HFFc6 (cell line): ENCODE measurements at regions not wholly inside any gene's neighbourhood (a gene's known extent, or its start where the extent isn't known, plus 50 kb on each side); places are given as distances from the start of the nearest gene placed in this dataset.

Experiments
- DNase-seq: peaks from one replicate; pipeline ENCODE4 v3.0.0-alpha.2; 2018
- H3K27ac Mint-ChIP-seq: 2 replicates; pipeline ENCODE4 v1.8.0; 2020; ENCODE audit warnings: mild to moderate bottlenecking, mixed read lengths
- H3K27me3 Mint-ChIP-seq: 2 replicates; pipeline ENCODE4 v1.8.0; 2021; ENCODE audit warnings: mild to moderate bottlenecking, moderate library complexity, mixed read lengths; ENCODE audit not compliant: insufficient read depth
- H3K36me3 Mint-ChIP-seq: 2 replicates; pipeline ENCODE4 v1.8.0; 2021; ENCODE audit warnings: low read depth, mixed read lengths
- H3K4me1 Mint-ChIP-seq: 2 replicates; pipeline ENCODE4 v1.8.0; 2020; ENCODE audit warnings: low read depth, mixed read lengths
- H3K4me3 Mint-ChIP-seq: 2 replicates; pipeline ENCODE4 v1.8.0; 2020; ENCODE audit warnings: mild to moderate bottlenecking, moderate library complexity, mixed read lengths
- H3K9me3 Mint-ChIP-seq: 2 replicates; pipeline ENCODE4 v1.8.0; 2020; ENCODE audit warnings: mild to moderate bottlenecking, mixed read lengths
- TF ChIP-seq, protein P1 (sequence below): fragments of 200-600 bp; sonication (generic); IDR thresholded peaks from 2 replicates; pipeline ENCODE4 v1.5.0; 2021; ENCODE audit warnings: antibody characterized with exemption, mild to moderate bottlenecking

DNA sequence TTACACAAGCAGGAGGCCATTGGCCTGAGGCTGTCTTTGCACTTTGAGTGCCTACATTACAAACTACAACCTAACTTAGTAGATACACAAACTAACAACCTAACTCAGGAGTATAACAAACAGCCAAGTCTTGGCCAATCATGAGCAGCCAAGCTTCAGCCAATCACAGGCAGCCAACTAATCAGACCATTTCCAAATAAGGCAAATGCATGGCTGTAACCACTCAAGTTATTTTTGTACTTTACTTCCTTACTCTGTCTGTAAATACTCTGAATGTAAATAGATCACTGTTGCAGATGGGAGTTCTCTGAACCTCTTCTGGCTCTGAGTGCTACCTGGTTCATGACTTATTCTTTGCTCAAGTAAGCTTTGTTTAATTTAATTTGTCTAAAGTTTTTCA, 748.1 kb upstream of the SGCG start:
- DNase-seq, result no peak
- Mint-ChIP-seq H3K27ac (no peak overlapping the region), H3K27me3 (no peaks in the 10 kb centered on the region), H3K4me1 (no peaks in the 10 kb centered on the region), H3K4me3 (no peak overlapping the region), H3K36me3 (no peaks in the 10 kb centered on the region), H3K9me3 (peaks cover 24% of the 10 kb centered on the region)
- TF ChIP-seq, protein P1, sequence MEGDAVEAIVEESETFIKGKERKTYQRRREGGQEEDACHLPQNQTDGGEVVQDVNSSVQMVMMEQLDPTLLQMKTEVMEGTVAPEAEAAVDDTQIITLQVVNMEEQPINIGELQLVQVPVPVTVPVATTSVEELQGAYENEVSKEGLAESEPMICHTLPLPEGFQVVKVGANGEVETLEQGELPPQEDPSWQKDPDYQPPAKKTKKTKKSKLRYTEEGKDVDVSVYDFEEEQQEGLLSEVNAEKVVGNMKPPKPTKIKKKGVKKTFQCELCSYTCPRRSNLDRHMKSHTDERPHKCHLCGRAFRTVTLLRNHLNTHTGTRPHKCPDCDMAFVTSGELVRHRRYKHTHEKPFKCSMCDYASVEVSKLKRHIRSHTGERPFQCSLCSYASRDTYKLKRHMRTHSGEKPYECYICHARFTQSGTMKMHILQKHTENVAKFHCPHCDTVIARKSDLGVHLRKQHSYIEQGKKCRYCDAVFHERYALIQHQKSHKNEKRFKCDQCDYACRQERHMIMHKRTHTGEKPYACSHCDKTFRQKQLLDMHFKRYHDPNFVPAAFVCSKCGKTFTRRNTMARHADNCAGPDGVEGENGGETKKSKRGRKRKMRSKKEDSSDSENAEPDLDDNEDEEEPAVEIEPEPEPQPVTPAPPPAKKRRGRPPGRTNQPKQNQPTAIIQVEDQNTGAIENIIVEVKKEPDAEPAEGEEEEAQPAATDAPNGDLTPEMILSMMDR, result no peak

DNA sequence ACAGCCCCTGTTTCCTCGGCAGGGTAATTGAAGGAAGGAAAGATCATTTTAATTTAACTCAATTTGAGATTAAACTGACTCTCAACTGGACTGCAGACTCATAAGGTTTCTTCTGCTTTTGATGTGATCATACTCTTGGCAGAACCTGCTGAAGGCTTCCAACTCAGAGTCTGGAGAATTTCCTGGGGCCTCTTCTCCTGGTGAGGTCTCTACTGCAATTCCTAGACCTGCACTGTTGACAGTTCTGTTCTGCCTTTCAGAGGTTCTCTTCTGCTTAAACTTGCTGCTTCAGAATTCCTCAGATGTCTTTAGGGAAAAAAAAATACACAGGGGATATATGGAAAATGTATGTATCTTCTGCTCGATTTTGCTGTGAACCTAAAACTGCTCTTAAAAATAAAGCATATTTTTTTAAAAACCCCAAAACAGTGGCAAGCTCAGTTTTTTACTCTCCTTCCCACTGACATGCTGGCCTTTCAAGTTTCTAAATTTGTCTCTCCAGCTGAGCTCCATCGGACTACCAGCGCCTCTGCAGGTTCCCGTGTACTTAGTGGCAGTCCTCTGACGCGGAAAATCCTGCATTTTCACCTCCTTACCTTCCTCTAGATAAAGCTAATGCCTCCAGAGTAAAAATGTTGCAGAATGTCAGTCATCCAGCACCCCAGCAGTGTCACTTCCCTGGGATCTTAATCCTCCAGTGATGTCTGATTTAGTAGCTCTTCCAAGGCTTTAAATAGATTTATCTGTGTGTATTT, 733.5 kb upstream of the SGCG start:
- Mint-ChIP-seq H3K36me3 (0 out of 2 replicates have a peak, but pooled peaks cover 5% of the 10 kb centered on the region), H3K27me3 (no peaks in the 10 kb centered on the region; the same call in 1 of the 2 replicates), H3K9me3 (peaks cover 49% of the 10 kb centered on the region), H3K4me3 (no peak overlapping the region), H3K4me1 (no peaks in the 10 kb centered on the region), H3K27ac (no peak overlapping the region)
- no peak for DNase-seq
- TF ChIP-seq, protein P1, result no peak

DNA sequence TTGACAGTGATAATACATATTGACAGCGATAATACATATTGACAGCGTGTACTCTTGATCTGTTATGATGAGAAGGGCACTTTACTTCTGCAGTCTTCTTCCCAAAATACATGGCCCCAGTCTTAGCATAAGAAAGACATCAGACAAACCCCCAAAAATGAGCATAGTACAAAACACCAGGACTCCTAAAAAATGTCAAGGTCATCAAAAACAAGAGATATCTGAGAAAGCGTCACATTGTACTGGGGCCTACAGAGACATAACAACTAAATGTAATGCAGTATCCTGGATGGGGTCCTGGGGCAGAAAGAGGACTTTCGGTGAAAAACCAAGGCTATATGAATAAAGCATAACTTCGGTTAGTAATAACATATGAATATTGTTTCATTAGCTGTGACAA, 731.5 kb upstream of the SGCG start:
- H3K36me3 Mint-ChIP-seq, result 0 out of 2 replicates have a peak, but pooled peaks cover 5% of the 10 kb centered on the region
- H3K27me3 Mint-ChIP-seq, result no peaks in the 10 kb centered on the region; the same call in 1 of the 2 replicates
- H3K9me3 Mint-ChIP-seq, result peaks cover 56% of the 10 kb centered on the region
- DNase-seq, result no peak
- no peak overlapping the region for H3K27ac Mint-ChIP-seq
- no peak overlapping the region for H3K4me3 Mint-ChIP-seq
- TF ChIP-seq, protein P1, result no peak
- H3K4me1 Mint-ChIP-seq, result no peaks in the 10 kb centered on the region

DNA sequence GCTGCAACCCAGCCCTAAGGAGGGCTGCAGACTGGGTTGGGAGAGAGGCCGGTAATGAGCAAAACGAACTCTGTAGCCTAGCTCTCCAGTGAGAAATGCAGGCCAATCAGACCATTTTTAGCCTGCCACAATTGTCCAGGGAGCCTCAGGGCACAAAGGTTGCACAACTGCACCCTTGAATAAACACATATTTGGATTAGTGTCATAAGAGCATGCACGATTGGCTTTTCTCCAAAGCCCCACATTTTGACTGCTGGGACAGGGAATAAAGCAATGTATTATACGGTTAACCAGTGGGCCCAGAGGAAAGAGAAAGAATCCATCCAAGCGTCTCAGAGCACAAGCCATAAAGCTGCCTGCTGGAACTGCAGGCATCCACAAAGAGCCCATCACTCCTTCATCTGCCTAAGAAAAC, 729.4 kb upstream of the SGCG start:
- H3K27ac Mint-ChIP-seq, result no peak overlapping the region
- no peak overlapping the region for H3K4me3 Mint-ChIP-seq

DNA sequence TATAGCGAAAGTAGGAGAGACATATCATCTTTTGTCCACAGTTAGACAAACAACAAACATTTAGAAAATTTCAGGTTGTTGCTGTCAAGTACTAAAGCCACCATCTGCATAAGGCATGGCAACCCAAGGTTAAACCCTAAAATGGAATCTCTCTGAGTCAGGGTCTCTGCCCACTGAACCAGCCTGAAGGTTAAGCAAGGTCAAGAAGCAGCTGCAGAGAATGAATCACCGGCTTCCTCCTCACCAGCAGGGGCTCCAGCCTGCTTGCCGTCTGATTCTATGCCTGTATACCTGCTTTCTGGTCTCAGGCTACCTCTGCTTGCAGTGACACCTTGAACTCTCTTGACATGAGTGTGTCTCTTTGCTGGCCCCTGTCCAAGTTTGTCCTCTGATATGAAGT, 726.2 kb upstream of the SGCG start:
- Mint-ChIP-seq H3K36me3 (no peaks in the 10 kb centered on the region), H3K4me1 (no peaks in the 10 kb centered on the region), H3K27ac (no peak overlapping the region), H3K9me3 (peaks cover 29% of the 10 kb centered on the region), H3K27me3 (no peaks in the 10 kb centered on the region), H3K4me3 (no peak overlapping the region)
- DNase-seq, result no peak
- TF ChIP-seq, protein P1, result no peak

More for the DNA sequence above, 729.4 kb upstream of the SGCG start:
- Mint-ChIP-seq H3K9me3 (peaks cover 50% of the 10 kb centered on the region), H3K36me3 (0 out of 2 replicates have a peak, but pooled peaks cover 5% of the 10 kb centered on the region), H3K27me3 (no peaks in the 10 kb centered on the region; the same call in 1 of the 2 replicates), H3K4me1 (no peaks in the 10 kb centered on the region)
- TF ChIP-seq, protein P1, result no peak
- DNase-seq, result no peak
